Adrenal gland (tissue), 5 donors: ENCODE measurements at regions not wholly inside any gene's neighbourhood (a gene's known extent, or its start where the extent isn't known, plus 50 kb on each side); places are given as distances from the start of the nearest gene placed in this dataset.

ENCODE experiments used
- POLR2A ChIP-seq, 2 donors: fragments of 450-650 bp; IDR thresholded peaks; one replicate each; pipeline ENCODE4 v1.6.1; 2017; ENCODE audit warnings: antibody characterized with exemption in 2 of 2, mild to moderate bottlenecking in 2 of 2, moderate library complexity in 1 of 2
- TF ChIP-seq, protein P1 (sequence below), 6 experiments: fragments of 450-650 bp in 4 of 6; fragments of 200-600 bp in 2 of 6; sonication (generic) in 1 of 6; IDR thresholded peaks; 1 replicate in 5 of 6; 2 replicates in 1 of 6; pipeline versions ENCODE4 v1.5.1 to v1.8.0; 2016 to 2021; ENCODE audit warnings: antibody characterized with exemption in 6 of 6, mild to moderate bottlenecking in 2 of 6, moderate library complexity in 1 of 6
- donor health status: DM: no; HTN: no; CAD: no.

DNA sequence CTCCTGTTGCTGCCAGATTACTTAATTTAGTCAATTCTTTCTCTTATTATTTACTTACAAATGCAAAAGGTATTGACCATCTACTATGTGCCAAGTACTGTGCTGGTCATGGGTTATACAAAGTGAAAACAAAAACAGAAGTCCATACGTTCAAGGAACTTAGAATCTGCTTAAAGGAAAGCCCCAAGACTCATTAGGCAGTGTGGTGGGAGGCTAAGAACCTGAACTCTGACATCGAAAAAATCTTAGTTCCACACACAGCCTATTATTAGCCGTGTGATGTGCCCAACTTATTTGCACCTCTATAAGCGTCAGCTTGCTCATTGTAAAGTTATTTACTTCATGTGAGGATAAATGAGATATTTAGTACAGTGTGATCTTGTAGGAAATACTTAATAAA, 227.4 kb upstream of the SORCS1 start:
- TF ChIP-seq, protein P1, sequence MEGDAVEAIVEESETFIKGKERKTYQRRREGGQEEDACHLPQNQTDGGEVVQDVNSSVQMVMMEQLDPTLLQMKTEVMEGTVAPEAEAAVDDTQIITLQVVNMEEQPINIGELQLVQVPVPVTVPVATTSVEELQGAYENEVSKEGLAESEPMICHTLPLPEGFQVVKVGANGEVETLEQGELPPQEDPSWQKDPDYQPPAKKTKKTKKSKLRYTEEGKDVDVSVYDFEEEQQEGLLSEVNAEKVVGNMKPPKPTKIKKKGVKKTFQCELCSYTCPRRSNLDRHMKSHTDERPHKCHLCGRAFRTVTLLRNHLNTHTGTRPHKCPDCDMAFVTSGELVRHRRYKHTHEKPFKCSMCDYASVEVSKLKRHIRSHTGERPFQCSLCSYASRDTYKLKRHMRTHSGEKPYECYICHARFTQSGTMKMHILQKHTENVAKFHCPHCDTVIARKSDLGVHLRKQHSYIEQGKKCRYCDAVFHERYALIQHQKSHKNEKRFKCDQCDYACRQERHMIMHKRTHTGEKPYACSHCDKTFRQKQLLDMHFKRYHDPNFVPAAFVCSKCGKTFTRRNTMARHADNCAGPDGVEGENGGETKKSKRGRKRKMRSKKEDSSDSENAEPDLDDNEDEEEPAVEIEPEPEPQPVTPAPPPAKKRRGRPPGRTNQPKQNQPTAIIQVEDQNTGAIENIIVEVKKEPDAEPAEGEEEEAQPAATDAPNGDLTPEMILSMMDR (IDR thresholded peaks at IDR 0.05), result no peak
- TF ChIP-seq POLR2A (IDR thresholded peaks at IDR 0.05), result no peak
